GM19324 (cell line): ENCODE measurements at regions not wholly inside any gene's neighbourhood (a gene's known extent, or its start where the extent isn't known, plus 50 kb on each side); places are given as distances from the start of the nearest gene placed in this dataset.
"Not testable (repeated sequence)": the region's sequence is repeated elsewhere in the genome, so short reads cannot be mapped to it uniquely, and the experiment has no call there.

Experiments
- ATAC-seq: cut with Tn5 transposase; IDR thresholded peaks from one replicate; pipeline ENCODE4 v1.9.1; 2021; ENCODE audit warnings: mild to moderate bottlenecking, moderate library complexity; ENCODE audit not compliant: unreplicated experiment, low FRiP score

DNA sequence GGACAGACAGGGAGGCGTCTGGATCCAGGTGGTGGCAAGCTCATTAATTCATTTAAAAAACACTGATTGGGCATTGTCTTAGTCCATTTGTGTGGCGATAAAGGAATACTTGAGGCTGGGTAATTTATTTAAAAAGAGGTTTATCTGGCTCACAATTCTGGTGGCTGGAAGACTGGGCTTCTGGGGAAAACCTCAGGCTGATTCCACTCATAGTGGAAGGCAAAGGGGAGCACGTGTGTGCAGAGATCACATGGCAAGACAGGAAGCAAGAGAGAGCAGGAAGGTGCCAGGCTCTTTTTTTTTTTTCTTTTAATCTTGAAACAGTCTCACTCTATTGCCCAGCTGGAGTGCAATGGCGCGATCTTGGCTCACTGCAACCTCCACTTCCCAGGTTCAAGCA is 100.2 kb upstream of the METTL14 start:
- ATAC-seq, result no peak

DNA sequence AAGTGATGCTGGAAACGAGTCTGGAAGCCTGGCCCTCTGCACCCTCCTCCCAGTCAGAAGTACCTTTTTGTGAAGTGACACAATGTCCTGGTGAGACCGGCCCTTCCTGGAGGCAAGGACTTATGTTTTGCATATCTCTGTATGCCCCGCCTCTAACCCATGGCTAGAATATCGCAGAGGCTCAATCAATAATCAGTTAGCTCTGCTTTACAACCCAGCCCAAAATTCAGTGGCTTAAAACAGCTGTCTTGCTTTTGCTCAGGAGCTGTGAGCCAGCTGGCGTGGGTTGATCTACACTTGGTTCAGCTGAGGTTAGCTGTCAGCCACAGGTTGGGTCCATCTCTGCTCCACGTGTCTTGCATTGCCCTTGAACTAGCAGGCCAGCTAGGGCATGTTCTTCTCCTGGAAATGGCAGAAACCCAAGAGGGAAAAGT is 98.8 kb upstream of the METTL14 start:
- ATAC-seq, result no peak

DNA sequence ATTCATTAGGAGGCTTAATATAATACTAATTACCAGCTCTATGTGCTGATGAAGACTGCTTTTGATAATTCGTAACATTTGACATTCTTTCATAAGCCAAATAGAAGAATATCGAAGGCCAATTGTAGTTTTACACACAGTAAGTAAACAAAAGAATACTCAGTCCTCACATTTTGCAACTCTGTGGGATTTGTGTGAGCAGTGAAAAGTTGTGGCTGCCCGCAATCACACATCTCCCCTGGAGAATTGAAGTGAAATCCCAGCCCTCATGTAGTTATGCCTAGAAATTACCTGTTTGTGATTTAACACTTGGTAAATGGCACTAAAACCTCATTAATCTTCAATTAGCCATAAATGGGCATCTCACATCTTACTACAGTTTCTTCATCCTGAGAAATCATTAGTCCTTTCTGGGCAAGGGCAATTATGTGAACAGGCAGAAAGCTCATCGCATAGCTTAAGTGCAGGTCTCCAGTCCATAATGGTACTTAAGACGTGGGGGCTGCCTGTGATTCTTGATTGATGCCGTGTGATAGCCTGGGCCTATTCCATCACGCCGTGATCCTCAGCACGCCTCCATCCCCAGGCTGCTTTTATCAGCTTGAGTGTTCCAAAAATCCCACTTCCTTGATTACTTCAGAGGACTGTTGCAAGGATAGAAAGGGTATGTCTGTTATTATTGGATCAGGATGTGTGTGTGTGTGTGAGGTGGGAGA is 97.9 kb upstream of the METTL14 start:
- no peak for ATAC-seq

GRCh38 chr4:118587946-118588345 is 97.2 kb upstream of the METTL14 start:
- no peak for ATAC-seq

DNA sequence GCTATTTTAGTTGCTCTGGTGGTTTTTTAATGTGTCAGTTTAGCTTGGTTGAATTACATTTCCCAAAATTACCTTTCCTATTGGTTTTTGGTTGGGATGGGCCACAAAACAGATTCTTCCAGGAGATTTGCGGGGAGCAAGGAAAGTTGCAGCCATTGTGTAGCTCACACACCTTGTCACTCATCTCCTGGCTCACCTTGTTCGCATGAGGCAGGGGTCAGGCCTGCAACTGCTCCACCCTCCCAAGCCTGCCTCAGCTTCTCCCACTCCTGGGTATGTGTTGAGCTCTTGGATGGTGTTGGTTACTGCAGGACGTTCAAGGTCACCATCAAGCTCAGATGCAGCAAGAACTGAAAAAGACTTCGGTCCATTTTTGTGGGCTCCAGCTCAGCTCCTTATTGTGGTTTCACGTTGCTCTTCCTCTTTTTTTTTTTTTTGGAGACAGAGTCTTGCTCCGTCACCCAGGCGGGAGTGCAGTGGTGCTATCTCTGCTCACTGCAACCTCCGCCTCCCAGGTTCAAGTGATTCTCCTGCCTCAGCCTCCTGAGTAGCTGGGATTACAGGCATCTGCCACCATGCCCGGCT is 95.6 kb upstream of the METTL14 start:
- no peak for ATAC-seq

DNA sequence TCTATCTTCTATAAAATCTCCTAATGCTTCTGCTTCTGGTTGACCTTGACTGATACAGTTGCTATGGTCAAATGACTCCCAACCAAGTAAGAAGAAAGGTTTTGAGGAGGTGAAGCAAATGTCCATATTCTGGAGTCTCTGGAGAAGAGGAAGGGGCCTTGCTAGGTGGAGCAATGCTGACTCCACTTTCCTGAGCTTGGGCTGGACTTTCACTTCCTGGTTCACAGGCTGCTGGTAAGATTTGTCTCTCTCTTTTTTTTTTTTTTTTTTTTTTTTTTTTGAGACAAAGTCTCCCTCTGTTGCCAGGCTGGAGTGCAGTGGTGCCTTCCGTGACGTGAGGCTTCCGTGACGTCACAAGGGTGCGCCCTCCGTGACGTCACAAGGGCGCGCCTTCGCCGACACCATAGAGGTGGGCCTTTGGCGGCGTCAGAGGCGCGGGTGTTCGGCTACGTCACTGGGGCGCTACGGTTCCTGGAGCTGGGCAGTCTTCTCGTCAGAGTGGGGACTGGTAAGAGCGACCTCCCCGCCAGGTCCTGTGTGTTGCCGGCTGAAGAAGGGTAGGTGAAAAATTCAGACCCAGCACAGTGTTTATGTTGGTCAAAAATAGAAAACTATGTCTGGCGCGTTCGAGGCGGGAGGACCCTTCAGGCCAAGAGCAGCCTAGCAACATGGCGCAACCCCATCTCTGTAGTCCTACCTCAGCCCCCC is 93.7 kb upstream of the METTL14 start:
- peak; percentile 99 for ATAC-seq

- not testable (repeated sequence) for ATAC-seq
These were observed 92.9 kb upstream of the METTL14 start for GRCh38 chr4:118592289-118592688.

DNA sequence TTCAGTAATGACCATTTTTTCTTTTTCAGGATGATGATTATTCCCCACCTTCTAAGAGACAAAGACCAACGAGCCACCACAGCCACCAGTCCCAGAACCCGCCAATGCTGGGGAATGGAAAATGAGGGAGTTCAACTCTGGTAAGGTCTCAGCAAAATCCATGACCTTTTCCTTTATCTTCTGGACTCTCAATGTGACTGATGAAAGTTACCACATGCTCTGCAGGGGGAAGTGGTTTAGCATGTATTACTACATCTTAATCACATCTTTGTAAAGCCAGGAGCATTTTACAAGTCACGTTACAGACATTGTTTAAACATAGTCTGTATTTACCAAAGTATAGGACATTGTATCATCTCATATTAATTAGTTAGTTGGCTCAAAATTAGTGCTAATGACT is 89.3 kb upstream of the METTL14 start:
- not testable (repeated sequence) for ATAC-seq

- ATAC-seq, result not testable (repeated sequence)
These were observed 60.1 kb upstream of the METTL14 start for GRCh38 chr4:118625097-118625496.

DNA sequence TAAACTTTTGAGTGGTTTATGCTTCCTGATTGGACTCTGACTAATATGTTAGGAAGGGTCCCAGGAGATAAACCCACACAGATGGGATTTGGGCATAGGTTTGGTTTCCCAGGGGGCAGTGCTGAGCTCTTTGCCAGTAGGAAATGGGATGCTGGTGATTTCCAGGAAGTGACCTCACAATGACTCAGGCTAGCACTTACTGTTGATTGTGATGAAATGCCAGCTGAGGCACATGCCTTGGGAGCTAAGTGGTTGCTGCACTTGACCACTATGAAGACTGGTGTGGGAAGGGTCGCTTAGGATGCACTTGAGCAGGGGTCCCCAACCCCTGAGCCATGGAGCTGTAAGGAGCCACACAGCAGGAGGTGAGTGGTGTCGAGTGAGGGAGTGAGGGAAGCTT is 55.5 kb upstream of the METTL14 start:
- not testable (repeated sequence) for ATAC-seq

DNA sequence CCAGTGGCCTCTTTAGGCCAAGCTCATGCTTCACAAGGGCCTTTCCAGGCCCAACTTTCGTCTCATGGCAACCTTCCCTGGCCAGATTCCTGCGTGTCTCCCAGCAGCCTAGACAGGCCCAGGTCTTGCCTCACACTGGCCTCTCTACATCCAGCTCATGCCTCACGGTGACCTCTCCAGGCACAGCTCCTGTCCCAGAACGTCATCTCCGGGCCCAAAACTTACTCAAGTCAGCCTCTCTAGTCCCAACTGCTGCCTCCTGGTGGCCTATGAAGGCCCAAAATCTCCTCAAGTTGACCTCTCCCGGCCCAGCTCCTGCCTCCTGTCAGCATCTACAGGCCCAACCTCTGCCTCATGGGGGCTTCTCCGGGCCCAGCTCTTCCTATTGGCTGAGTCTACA is 54.3 kb upstream of the METTL14 start:
- ATAC-seq, result not testable (repeated sequence)

- ATAC-seq, result not testable (repeated sequence)
These were observed 53.7 kb upstream of the METTL14 start for GRCh38 chr4:118631321-118632050.

DNA sequence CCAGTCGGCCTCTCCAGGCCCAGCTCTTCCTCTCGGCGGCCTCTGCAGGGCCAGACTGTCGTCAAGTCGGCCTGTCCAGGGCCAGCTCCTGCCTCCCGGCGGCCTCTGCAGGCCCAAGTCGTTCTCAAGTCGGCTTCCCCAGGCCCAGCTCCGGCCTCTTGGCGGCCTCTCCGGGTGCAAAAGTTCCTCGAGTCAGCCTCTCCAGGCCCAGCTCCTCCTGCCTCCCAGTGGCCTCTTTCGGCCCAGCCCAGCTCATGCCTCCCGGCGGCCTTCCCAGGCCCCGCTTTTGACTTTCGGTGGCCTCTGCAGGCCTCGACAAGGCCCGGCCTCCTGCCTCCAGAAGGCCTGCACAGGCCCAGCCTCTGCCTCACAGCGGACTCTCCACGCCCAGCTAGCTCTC is 51.7 kb upstream of the METTL14 start:
- not testable (repeated sequence) for ATAC-seq

DNA sequence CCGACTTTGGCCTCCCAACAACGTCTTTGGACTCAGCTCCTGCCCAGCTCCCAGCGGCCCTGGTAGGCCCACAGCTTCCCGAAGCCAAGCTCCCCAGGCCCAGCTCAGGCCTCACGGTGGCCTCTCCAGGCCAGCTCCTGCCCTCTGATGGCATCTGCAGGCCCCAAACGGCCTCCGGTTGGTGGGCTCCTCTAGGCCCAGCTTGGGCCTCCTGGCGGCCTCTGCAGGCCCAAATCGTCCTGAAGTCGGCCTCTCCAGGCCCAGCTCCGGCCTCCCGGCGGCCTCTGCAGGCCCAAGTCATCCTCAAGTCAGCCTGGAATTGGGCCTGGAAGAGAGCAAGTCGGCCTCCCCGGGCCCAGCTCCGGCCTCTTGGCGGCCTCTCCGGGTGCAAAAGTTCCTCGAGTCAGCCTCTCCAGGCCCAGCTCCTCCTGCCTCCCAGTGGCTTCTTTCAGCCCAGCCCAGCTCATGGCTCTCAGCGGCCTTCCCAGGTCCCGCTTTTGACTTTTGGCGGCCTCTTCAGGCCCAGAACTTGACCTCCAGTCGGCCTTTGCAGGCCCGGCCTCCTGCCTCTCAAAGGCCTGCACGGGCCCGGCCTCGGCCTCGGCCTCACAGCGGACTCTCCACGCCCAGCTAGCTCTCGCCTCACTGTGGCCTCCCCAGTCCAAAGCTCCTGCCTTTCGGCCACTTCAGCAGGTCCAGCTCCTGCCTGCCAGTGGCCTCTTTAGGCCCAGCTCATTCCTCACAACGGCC is 50.9 kb upstream of the METTL14 start:
- not testable (repeated sequence) for ATAC-seq
